A673 (cell line): ENCODE measurements at regions not wholly inside any gene's neighbourhood (a gene's known extent, or its start where the extent isn't known, plus 50 kb on each side); places are given as distances from the start of the nearest gene placed in this dataset.
A peak's percentile ranks its signal among the peaks of the same experiment; 100 is the strongest.

Experiments used
- EZH2 ChIP-seq: fragments of 200-600 bp; sonication (generic); IDR thresholded peaks from 2 replicates; pipeline ENCODE4 v1.6.1; 2017; ENCODE audit warnings: borderline replicate concordance, low read depth, mild to moderate bottlenecking, mixed read lengths, antibody characterized with exemption, low read length; ENCODE audit not compliant: poor library complexity, severe bottlenecking
- TF ChIP-seq, protein P1 (sequence below): fragments of 300-800, 200-600 bp; sonication (generic); conservative IDR thresholded peaks from 2 replicates; pipeline ENCODE4 v1.5.1; 2017; ENCODE audit warnings: low read depth, mild to moderate bottlenecking, antibody characterized with exemption, low read length, moderate library complexity, mixed read lengths

- TF ChIP-seq, protein P1, sequence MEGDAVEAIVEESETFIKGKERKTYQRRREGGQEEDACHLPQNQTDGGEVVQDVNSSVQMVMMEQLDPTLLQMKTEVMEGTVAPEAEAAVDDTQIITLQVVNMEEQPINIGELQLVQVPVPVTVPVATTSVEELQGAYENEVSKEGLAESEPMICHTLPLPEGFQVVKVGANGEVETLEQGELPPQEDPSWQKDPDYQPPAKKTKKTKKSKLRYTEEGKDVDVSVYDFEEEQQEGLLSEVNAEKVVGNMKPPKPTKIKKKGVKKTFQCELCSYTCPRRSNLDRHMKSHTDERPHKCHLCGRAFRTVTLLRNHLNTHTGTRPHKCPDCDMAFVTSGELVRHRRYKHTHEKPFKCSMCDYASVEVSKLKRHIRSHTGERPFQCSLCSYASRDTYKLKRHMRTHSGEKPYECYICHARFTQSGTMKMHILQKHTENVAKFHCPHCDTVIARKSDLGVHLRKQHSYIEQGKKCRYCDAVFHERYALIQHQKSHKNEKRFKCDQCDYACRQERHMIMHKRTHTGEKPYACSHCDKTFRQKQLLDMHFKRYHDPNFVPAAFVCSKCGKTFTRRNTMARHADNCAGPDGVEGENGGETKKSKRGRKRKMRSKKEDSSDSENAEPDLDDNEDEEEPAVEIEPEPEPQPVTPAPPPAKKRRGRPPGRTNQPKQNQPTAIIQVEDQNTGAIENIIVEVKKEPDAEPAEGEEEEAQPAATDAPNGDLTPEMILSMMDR: peak; percentile 58
- TF ChIP-seq EZH2: no peak
Observed at GRCh38 chr2:58553937-58554336, 312.8 kb upstream of the FANCL start.
